Mammary epithelial cell (primary cell): ENCODE measurements at regions not wholly inside any gene's neighbourhood (a gene's known extent, or its start where the extent isn't known, plus 50 kb on each side); places are given as distances from the start of the nearest gene placed in this dataset.

Experiments
- EZH2 ChIP-seq: IDR thresholded peaks from 2 replicates; pipeline ENCODE4 v1.6.1; 2012; ENCODE audit warnings: low read length, inconsistent platforms, borderline replicate concordance
- TF ChIP-seq, protein P1 (sequence below), 2 donors: IDR thresholded peaks in 1 of 2; conservative IDR thresholded peaks in 1 of 2; 2 replicates each; pipeline ENCODE4 v1.5.1; 2011 to 2012; ENCODE audit warnings: inconsistent platforms in 2 of 2, low read length in 2 of 2, mild to moderate bottlenecking in 2 of 2, control low read depth in 1 of 2, low read depth in 1 of 2; ENCODE audit not compliant: insufficient read depth in 1 of 2; ENCODE audit errors: extremely low read depth in 1 of 2

DNA sequence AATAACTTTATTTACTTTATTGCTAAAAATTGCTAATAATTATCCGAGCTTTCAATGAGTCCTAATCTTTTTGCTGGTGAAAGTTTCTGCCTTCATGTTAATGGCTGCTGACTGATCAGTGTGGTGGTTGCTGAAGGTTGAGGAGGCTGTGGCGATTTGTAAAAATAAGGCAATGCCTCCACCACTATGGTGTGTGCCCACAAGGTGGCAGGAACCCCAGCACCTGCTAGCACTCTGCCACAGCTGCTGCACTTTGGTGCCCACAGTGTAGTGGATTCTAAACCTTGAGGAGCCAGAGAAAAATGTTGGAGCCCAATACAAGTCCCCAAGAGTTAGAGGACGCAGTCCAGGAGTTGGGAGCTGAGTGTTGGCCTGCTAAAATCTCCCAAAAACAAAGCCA, 1237.1 kb downstream of the PCDH19 start:
- TF ChIP-seq, protein P1, sequence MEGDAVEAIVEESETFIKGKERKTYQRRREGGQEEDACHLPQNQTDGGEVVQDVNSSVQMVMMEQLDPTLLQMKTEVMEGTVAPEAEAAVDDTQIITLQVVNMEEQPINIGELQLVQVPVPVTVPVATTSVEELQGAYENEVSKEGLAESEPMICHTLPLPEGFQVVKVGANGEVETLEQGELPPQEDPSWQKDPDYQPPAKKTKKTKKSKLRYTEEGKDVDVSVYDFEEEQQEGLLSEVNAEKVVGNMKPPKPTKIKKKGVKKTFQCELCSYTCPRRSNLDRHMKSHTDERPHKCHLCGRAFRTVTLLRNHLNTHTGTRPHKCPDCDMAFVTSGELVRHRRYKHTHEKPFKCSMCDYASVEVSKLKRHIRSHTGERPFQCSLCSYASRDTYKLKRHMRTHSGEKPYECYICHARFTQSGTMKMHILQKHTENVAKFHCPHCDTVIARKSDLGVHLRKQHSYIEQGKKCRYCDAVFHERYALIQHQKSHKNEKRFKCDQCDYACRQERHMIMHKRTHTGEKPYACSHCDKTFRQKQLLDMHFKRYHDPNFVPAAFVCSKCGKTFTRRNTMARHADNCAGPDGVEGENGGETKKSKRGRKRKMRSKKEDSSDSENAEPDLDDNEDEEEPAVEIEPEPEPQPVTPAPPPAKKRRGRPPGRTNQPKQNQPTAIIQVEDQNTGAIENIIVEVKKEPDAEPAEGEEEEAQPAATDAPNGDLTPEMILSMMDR (conservative IDR thresholded peaks at IDR 0.05 in 1 of 2, IDR thresholded peaks at IDR 0.05 in 1 of 2; ENCODE audit: extremely low read depth in 1 of 2, insufficient read depth in 1 of 2, low read depth in 1 of 2, low read length in 2 of 2), result peak in 1 of 2 donors; percentile 2
- TF ChIP-seq EZH2, result no peak
